ENCODE measurements at regions not wholly inside any gene's neighbourhood (a gene's known extent, or its start where the extent isn't known, plus 50 kb on each side); places are given as distances from the start of the nearest gene placed in this dataset.

GRCh38 chr14:42947991-42948390 is 1341.3 kb downstream of the LRFN5 start:
- Histone ChIP-seq H3K27me3 (ENCODE audit: control insufficient read depth in 2 of 2, insufficient read depth in 2 of 2, low read length in 2 of 2) (no peaks in the 10 kb centered on the region), H3K36me3 (ENCODE audit: control insufficient read depth in 2 of 2, extremely low read depth in 1 of 2, insufficient read depth in 2 of 2, low read length in 2 of 2) (no peaks in the 10 kb centered on the region), H3K9me1 (replicated peaks; ENCODE audit: control insufficient read depth, extremely low read depth, insufficient read depth, low read length) (no peaks in the 10 kb centered on the region), H3K27ac (ENCODE audit: insufficient read depth, low read depth, low read length) (no peak overlapping the region), H3K4me2 (ENCODE audit: insufficient read depth, low read length) (no peak overlapping the region), H4K20me1 (replicated peaks; ENCODE audit: control insufficient read depth, extremely low read depth, insufficient read depth, low read length) (no peaks in the 10 kb centered on the region), H2AFZ (ENCODE audit: low read depth, low read length) (no peak overlapping the region), H3K9me3 (replicated peaks; ENCODE audit: control insufficient read depth, insufficient read depth, low read length) (peaks cover 4% of the 10 kb centered on the region), H3K9ac (replicated peaks; ENCODE audit: extremely low read depth, insufficient read depth, low read length) (no peak overlapping the region), H3K4me3 (replicated peaks in 1 of 3; ENCODE audit: insufficient read depth in 1 of 3, low read depth in 1 of 3, low read length in 3 of 3) (no peak overlapping the region), H3K79me2 (ENCODE audit: control insufficient read depth, insufficient read depth, low read length) (no peaks in the 10 kb centered on the region), H3K4me1 (ENCODE audit: control insufficient read depth, extremely low read depth, insufficient read depth, low read length) (no peaks in the 10 kb centered on the region)
- no TSS peak for BruUV-seq (replicated peaks)
- intact Hi-C loops (cut with micrococcal nuclease) (no loop called here), dilution Hi-C loops (cut with MboI; ENCODE audit: extremely low pct_ligation_motif_present, low sequenced_read_pairs) (no loop called here)
- FAIRE-seq (no peak), DNase-seq (ENCODE audit: low read depth, low spot score) (no peak)
- POLR2A ChIA-PET, result no interaction called here
- CTCF ChIA-PET, result no interaction called here
- no peak for TF ChIP-seq JUN (IDR thresholded peaks at IDR 0.05; ENCODE audit: borderline replicate concordance, insufficient read depth, insufficient read length, low read depth)

- H3K9ac ChIP-seq (replicated peaks; ENCODE audit: extremely low read depth, insufficient read depth, low read length), result no peak overlapping the region
- no TSS peak for BruUV-seq (replicated peaks)
- H4K20me1 ChIP-seq (replicated peaks; ENCODE audit: control insufficient read depth, extremely low read depth, insufficient read depth, low read length), result no peaks in the 10 kb centered on the region
- no peaks in the 10 kb centered on the region for H3K36me3 ChIP-seq (ENCODE audit: control insufficient read depth in 2 of 2, extremely low read depth in 1 of 2, insufficient read depth in 2 of 2, low read length in 2 of 2)
- H2AFZ ChIP-seq (ENCODE audit: low read depth, low read length), result no peak overlapping the region
- ChIA-PET POLR2A (no interaction called here), CTCF (no interaction called here)
- no peaks in the 10 kb centered on the region for H3K27me3 ChIP-seq (ENCODE audit: control insufficient read depth in 2 of 2, insufficient read depth in 2 of 2, low read length in 2 of 2)
- peaks cover 4% of the 10 kb centered on the region for H3K9me3 ChIP-seq (replicated peaks; ENCODE audit: control insufficient read depth, insufficient read depth, low read length)
- TF ChIP-seq MYC (IDR thresholded peaks at IDR 0.05; ENCODE audit: low read depth, low read length), result no peak
- TF ChIP-seq GATA2 (IDR thresholded peaks at IDR 0.05; ENCODE audit: insufficient read depth, insufficient read length, low read depth, low read length), result no peak
- TF ChIP-seq POLR2AphosphoS5 (IDR thresholded peaks at IDR 0.05; ENCODE audit: insufficient read depth, low read depth, low read length), result no peak
- no peak for TF ChIP-seq CTCF (IDR thresholded peaks at IDR 0.05; ENCODE audit: extremely low read depth in 1 of 2, insufficient read depth in 1 of 2, low read depth in 1 of 2, low read length in 2 of 2)
- H3K27ac ChIP-seq (ENCODE audit: insufficient read depth, low read depth, low read length), result no peak overlapping the region
- H3K4me2 ChIP-seq (ENCODE audit: insufficient read depth, low read length), result no peak overlapping the region
- intact Hi-C loops (cut with micrococcal nuclease) (no loop called here), dilution Hi-C loops (cut with MboI; ENCODE audit: extremely low pct_ligation_motif_present, low sequenced_read_pairs) (no loop called here)
- no peaks in the 10 kb centered on the region for H3K9me1 ChIP-seq (replicated peaks; ENCODE audit: control insufficient read depth, extremely low read depth, insufficient read depth, low read length)
- no peak overlapping the region for H3K4me3 ChIP-seq (replicated peaks in 1 of 3; ENCODE audit: insufficient read depth in 1 of 3, low read depth in 1 of 3, low read length in 3 of 3)
- H3K4me1 ChIP-seq (ENCODE audit: control insufficient read depth, extremely low read depth, insufficient read depth, low read length), result no peaks in the 10 kb centered on the region
- FAIRE-seq (no peak), DNase-seq (ENCODE audit: low read depth, low spot score) (no peak)
- H3K79me2 ChIP-seq (ENCODE audit: control insufficient read depth, insufficient read depth, low read length), result no peaks in the 10 kb centered on the region
Measured at GRCh38 chr14:42944284-42944683, 1337.6 kb downstream of the LRFN5 start.

Data from endothelial cell of umbilical vein (primary cell).